Dermis microvascular lymphatic vessel endothelial cell (primary cell): ENCODE measurements at regions not wholly inside any gene's neighbourhood (a gene's known extent, or its start where the extent isn't known, plus 50 kb on each side); places are given as distances from the start of the nearest gene placed in this dataset.

ENCODE experiments used
- DNase-seq, 2 donors: peaks; one replicate each; pipeline versions ENCODE4 v3.0.0 to v3.0.0-alpha.2; 2010; ENCODE audit warnings: low read depth in 2 of 2

DNA sequence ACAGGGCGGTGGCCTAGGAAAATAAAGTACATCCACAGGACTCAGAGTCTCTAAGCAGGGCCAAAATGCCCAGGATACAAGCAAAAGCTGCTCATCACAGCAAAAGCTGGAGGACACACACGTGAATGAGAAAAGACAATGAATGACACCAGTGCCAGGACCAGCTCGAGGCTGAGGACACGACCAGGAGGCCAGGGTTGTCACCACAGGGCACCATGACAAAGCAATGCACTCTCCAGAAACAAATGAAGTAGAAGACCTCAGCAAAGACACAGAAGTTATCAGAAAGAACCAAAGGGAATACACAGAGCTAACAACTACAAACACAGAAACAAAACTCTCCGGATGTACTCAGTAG, 92.1 kb downstream of the FOXL3 start:
- DNase-seq = no peak

DNA sequence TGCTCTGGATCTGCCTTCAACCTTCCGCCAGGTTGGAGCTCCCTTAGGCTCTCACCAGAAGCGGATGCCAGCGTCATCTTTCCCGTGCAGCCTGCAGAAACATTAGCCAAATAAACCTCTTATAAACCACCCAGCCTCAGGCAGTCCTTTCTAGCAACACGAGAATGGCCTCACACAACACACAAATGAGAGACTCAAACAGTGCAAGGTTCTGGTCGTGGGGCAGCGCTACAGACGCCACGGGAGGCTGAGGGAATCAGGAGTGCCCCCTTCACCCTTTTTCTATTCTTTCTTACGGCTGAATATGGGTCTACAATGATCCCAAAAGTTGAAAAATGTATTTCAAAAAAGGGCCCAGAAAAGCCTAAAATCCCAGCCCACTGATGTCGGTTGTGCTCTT, 96.4 kb downstream of the FOXL3 start:
- DNase-seq = no peak

DNA sequence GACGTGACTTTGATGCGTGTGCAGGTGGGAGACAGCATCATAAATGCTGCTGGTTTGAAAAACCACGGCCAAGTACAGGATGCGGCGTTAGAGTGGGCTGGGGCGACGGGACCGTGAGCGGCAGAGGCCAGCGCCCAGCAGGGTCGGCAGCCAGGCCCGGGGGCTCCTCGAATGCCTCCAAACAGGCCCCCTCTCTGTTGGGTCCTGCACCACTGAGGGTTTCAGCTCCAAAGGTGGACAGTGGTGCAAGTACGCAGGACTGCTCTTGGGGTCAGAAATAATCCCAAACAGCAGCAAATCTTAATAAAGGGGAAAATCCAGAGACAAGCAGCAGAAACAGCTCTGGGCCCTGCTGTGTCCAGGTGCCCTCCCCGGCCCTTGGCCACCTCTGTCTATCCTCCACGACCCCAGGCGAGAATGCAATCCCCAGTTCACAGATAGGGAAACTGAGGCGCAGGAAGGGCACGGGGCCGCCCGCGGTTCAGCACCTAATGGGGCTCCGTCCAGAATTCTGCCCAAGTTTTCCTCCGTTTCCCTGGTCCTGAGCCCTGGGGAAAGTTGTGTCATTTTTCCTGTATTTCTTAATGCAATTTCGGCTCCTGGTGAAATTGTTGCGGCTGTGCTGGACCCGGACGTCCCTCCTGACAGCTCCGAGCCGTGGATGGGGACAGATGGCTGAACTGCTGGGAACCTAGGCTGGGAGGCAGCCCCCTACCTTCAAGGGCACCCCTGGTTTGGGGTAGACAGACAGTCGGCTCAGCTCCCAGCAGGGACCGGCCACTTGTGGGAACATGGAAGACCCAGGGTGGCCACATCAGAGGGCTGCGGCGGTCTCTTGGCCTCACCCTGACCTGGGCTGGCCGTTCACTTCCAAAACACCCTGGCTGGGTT, 97.4 kb downstream of the FOXL3 start:
- no peak for DNase-seq

DNA sequence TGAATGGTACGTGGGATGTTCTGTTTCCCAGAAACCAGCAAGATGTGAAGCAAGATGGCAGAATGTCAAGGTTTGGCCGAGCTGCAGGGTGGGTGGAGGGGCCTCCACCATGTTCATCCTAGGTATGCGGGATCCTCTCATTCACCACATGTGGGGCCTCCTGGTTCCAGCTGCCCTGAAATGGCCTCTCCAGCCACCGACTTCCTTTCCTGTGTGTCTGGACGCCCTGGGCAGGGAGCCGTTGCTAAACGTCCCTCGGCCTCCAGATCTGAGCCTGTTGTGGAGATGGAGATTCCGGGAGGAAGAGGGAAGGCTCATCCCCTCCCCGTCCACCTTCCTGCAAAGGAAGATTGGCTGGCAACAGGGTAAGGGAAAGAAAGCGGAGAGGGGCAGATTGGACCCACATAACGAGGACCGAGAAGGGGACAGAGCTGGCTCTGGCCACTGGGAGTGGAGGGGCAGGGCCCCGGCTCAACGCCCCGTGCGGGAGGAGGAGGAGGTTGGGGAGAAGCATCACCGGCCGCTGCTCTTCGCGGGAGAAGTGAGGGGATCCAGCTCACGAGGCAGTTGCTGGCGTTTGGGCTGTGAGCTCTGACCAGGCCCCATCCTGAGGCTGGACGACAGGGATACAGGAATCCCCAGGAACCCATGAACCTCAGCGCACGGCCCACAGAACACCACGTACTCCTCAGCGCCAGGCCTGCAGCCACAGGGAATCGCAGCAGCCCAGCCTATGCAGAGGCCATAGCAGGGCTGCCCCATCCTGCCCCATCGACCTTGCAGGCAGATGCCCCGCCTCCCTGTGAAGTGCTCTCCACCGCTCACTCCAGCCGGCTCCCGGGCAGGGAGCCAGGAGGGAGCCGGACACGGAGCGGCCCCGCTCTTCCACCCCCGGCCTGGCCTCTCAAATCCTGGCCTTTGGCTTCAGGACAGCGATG, 98.3 kb downstream of the FOXL3 start:
- DNase-seq = no peak

DNA sequence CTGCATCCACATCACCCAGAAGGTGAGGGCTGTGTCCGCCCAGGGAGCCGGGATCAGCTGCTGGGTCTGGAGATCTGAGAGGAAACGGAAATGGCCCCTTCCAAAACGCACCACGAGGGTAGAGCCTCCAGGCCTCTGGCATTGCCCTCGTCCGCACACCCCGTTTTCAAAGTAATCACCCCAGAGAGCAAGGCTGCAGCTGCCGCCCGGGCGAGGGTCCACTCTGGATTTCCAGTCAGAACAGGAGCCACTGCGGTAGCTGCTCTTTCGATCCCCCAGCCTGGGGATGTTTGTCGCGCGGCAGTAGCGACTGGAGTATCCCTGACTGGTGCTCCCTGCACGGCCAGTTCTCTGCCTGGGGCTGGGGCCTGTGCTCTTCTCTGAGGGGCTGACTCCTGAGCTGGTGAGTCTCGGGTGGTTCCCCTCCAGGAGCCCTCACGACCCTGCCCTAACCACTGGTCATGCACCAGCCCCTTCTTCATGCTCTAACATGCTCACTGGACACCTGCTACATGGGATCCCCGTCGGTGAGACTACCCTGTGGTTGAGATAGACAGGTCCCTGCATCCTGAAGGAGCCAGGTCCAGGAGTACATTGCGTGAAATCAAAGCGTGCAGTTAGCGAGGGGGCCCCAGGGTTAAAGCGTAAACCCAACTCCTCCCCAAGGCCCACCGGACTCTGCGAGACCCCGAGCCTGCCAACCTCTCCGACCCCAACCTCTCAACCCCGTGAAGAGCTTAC, 99.2 kb downstream of the FOXL3 start:
- DNase-seq = no peak

DNA sequence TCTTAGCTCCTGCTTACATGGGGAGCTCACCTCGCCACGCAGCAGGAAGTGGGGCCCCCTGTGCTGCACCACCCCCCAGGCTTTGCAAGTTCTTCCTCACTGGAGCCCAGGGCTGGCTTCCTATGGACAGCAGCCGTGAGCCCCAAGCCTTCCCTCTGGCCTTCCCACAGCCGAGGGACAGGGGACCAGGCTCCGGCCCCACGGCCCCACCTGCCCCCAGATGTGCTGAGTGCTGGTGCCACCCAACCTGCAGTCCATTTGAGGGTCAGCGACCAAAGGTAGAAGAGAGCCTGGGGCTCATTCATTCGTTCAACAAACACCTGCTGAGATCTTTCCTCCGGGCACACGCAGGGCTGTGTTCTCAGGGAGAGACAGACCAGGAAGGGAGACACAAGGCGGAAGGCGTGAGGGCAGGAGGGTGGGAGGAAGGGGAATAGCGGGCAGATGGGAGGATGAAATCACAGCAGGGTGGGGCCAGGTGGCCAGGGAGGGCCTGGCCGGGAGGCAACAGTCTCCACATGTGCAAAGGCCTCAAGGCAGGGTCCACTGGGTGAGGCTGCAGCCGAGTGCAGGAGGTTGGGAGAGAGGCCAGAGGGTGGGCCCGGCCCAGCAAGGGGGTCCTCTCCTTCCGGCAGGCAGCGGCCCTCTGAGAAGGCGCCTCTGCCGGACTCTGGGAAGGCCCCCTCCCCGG, 100.1 kb downstream of the FOXL3 start:
- DNase-seq = no peak

DNA sequence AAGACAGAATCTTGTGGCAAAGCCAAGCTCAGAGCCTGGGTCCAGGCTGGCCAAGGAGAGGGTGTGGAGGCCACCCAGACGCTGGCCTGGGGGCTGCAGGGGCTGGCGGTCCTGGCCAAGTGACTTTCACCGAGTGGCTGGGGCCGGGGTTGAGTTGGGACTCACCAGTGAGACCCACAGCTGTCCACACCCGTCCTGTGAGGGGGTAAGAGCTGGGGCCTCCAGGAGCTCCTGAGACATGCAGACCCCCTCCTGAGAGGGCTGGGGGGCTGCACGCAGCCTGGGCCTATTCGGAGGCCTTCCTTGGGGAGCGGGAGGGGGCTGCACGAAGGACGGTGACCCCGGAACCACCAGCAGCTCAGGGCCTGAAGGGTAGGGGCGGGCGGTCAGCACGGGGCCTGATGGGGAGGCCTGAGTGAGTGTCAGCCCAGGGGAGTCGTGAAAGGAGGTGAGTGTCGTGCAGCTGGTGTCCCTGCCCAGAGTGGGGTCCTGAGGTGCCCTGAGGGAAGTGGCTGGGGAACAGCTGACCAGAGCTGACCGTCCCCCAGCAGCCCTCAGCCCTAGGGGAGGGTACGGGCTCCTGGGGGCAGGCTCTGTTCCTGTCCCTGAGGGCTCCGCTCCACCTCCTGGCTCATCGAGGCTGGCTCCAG, 100.9 kb downstream of the FOXL3 start:
- no peak for DNase-seq

DNA sequence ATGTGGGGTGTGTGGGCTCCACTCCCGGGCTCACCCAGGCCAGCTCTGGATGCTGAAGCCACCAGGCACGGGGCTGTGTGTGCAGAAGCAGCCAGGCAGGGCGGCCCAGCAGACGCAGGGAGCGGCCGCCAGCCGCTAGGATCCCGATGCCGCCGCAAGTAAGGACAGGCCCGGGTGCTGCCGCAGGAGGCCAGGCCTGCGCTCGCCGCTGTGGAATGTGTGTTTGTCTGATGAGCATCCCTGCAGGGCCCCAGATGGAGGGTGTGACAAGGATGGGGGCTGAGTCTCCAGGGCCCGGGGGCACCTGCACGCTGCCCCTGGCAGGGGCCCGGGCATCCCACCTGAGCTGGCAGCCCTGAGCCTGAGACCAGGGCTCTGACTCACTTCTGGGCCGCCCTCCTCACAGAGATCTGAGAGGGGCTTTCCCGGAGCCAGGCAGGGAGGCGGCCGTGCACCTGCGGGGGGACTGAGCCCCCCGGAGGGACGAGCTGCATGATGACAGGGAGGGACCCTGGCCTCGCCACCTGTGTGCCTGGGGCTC, 101.5 kb downstream of the FOXL3 start:
- DNase-seq = no peak

DNA sequence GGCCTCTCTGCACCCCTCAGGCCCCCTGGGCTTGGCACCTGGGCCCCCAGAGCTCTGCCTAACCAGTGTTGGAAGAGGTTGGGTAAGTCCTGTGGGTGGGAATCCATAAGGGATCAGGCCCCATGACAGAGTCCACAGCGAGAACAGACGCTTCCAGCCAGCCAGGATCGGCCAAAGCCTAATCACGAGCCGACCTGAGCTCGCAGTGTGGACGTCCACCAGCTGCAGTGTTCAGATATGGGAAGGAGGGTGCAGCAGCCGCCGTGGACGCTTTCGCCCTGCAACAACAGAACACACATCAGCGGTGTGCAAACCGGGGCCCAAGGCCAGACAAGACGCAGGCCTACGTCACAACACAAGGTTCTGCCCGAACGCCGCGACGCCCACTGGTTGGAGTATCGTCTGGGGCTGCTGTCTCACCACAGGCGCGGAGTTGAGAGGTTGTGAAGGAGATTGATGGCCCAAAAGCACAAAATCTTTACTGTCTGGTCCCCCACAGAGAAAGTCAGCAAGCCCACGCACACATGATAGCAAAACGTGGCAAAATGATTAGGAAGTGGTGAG, 102.1 kb downstream of the FOXL3 start:
- no peak for DNase-seq

DNA sequence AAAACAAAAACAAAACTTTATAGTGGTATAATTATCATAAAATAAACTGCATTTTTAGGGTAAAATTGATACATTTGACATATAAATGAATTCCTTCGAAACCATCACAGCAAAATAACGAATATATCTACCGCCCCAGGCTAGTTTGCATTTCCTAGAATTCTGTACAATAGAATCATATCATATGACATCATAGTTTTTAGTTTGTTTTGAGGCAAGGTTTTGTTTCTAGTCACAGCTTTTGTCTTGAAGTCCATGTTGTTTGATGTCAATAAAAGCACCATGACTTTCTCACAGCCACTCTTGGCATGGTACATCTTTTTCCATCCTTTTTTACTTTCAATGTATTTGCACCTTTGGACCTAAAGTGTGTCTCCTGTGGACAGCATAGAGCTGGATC, 102.9 kb downstream of the FOXL3 start:
- no peak for DNase-seq

DNA sequence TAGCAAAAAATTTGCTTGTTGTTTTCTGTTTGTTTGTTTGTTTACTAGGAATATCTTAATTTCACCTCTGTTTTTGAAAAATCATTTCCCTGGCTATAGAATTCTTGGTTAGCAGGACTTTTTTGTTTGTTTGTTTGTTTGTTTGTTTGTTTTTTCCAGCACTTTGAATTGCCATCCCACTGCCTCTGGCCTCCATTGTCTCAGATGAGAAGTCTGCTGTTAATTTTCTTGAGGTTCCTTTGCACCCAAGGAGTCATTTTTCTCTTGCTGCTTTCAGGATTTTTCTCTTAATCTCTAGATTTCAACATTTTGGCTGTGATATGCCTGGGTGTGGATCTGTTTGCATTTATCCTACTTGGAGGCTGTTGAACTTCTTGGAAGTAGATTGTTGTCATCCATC, 105.7 kb downstream of the FOXL3 start:
- no peak for DNase-seq

DNA sequence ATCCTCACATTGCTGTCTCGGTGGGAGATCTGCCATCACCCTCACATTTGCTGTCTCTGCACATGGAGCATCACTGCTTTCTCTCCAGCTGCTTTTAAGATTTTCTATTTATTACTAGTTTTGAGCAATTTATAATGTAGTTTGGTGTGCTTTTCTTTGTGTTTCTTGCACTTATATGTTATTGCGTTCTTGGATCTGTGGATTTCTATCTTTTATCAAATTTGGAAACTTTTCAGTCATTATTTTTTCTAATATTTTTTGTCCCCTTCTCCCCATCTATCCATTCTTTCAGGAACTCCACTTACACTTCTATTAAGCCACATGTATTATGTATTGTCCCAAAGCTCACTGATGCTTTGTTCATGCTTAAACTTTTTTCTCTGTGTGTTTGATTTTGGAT, 108.9 kb downstream of the FOXL3 start:
- DNase-seq = no peak

DNA sequence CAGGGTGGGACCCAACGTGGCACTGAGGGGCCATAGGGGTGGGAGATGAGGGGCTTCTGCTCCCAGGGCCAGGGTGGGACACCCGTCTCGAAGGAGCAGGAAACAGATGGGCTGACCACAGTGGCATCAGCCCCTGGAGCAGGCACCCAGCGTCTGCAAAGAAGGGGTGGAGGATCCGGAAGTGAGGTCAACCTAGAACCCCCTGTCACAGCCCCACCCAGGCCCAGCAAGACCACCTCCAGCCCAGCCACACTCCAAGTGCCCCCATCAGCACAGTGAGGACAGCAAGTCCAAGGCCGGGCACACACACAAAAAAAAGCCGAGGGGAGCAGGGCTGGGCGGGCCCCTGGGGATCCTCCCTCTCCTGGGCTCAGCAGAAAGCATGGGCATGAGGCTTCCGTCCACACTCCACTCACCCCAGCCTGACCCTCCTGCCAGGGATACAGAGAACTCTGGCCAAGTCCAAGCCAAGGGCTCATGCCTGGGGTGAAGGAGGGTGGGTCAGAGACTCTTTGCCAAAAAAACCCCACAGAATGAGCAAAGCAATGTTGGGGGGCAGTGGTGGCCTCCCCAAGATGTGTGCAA, 111.0 kb downstream of the FOXL3 start:
- DNase-seq = no peak

DNA sequence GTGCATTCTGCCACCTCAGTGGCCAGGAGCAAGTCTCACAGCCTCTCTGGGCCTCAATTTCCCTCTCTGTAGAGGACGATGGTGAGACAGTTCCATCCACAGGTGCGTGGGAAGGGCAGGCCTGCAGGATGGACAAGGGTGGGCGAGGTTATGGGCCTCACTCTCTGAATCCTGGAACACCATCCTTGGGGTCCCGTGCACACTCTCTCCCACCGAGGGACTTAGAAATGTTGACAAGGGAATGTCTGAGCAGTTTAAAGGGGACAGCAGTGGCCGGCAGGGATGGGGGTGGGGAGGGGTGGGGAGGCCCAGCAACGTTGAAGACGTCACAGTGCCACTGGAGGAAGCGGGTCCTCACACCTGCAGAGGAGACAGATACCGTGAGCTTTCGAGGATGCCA, 111.5 kb downstream of the FOXL3 start:
- no peak for DNase-seq

DNA sequence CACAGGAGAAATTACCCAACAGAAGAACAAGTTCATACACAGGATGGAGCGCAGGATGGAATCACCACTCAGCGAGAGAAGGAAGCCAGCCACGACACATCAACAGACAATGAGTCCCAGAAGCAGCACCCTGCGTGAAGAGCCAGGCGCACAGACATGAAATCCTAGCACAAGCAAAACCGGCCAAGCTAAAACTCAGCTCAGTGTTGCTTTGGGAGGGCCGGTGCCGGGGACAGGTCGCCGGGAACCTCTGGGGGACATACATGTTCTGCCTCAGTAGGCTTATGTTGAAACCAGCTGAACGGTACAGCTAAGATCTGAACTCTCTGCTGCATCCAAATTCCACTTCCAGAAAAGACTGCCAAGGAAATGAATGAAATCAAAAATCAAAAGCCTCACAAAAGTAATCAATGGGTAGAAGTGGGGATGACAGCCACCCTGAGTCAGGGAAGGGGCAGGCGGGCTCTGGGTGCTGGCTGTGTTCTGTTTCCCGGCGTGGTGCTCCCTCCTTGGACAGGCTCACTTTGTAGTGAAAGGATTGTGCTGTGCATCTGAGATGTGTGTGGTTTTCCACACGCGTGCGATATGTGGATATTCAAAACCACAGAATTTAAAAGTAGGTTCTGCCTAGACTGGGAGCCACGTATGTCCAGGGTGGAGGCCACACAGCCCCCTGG, 114.7 kb downstream of the PDGFA start:
- DNase-seq = no peak

DNA sequence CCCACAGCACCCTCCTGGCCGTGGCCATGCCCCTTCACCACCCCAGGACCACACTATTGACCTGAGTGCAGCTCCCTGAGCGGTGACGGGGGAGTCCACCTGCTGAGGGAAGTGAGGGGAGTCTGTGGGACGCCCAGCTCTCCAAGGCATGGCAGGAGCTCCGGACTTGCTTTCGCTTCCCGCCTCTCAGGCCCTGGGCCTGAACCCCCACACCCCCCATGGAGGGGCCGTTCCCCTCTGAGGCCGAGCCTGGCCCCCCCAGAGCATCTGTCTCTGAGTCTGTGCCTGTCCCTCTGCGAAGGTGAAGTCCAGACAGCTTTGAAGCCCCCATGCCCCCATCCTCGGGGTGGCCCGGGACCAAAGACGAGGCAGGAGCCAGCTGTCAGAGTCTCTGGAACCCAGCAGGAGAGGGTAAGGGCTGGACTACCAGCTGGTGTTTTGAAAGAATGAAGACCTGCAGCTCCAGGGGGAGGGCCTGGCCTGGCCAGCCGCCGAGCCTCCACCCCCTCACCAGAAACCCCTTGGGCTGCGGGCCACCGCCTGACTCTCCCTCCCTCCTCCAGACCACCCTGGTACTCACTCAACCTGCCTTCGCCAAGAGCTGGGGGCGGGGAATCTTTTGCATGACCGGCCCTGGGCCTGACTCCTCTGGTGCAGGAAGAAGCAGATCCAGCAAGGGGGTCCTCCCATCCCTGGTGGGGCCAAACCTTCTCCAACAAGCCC, 114.0 kb downstream of the PDGFA start:
- no peak for DNase-seq

DNA sequence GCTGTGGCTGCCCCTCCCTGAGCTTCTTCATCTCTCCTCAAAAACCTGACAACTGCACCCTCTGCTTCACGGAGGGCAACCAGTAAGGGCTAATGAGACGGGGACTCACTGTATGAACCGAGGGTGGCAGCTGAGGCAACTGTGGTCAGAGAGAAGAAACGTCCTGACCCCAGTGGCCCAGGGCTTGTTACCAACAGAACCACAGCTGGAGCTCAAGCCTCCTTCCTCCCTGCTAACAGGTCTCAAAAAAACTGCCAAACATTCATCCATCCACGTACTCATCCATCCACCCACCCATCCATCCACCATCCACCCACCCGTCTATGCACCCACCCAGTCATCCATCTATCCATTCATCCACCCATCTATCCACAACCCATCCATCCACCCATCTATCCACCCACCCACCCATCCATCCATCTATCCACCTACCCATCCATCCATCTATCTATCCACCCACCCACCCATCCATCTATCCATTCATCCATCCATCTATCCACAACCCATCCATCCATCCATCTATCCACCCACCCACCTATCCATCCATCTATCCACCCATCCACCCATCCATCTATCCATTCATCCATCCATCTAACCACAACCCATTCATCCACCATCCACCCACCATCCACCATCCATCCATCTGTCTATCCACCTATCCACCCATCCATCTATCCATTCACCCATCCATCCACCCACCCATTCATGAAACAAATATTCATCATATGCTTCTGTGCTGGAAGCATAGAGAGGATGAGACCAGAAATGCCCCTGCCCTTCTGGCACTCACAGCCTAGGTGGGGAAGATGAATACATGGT, 111.7 kb downstream of the PDGFA start:
- DNase-seq = no peak
